ENCODE measurements at regions not wholly inside any gene's neighbourhood (a gene's known extent, or its start where the extent isn't known, plus 50 kb on each side); places are given as distances from the start of the nearest gene placed in this dataset.

- H3K9me1 ChIP-seq (ENCODE audit: control insufficient read depth, insufficient read depth, low read length): no peaks in the 10 kb centered on the region
- DNase-seq (ENCODE audit: extremely low read depth in 1 of 4, low spot score in 3 of 4): no peak
- no peaks in the 10 kb centered on the region for H3K36me3 ChIP-seq (ENCODE audit: control insufficient read depth, insufficient read depth, low read length)
Measured at GRCh38 chr19:7418596-7418995, 69.9 kb downstream of the ARHGEF18 start.

More at GRCh38 chr19:7418596-7418995, 69.9 kb downstream of the ARHGEF18 start:
- TF ChIP-seq ZSCAN29 (IDR thresholded peaks at IDR 0.05): no peak
- no peak for TF ChIP-seq POLR2B (IDR thresholded peaks at IDR 0.05; ENCODE audit: low read depth, partially characterized antibody)
- TF ChIP-seq ARID3A (IDR thresholded peaks at IDR 0.05; ENCODE audit: borderline replicate concordance, low read depth, low read length): no peak
- TF ChIP-seq ZSCAN32 (CRISPR knock-in tag; IDR thresholded peaks at IDR 0.05): no peak
- TF ChIP-seq MAX (CRISPR knock-in tag; IDR thresholded peaks at IDR 0.05): no peak
- TF ChIP-seq PCBP1 (IDR thresholded peaks at IDR 0.05; ENCODE audit: low read depth, low read length, poor library complexity, severe bottlenecking): no peak
- no peak for TF ChIP-seq E2F5 (CRISPR knock-in tag; IDR thresholded peaks at IDR 0.05)
- no peak for TF ChIP-seq ZNF586 (CRISPR knock-in tag; conservative IDR thresholded peaks at IDR 0.05)
- TF ChIP-seq SMC3 (conservative IDR thresholded peaks at IDR 0.05; ENCODE audit: insufficient read depth, low read depth, low read length): no peak
- no peak for TF ChIP-seq KDM5B (IDR thresholded peaks at IDR 0.05; ENCODE audit: insufficient replicate concordance, low read depth, low read length)
- BruUV-seq (replicated peaks): no TSS peak
- Histone ChIP-seq H3K9ac (ENCODE audit: insufficient read depth in 1 of 2, low read depth in 2 of 2, low read length in 2 of 2) (0 out of 4 replicates have a peak overlapping the region, but pooled peaks of 1 of the 2 experiments have one; percentile 7), H4K20me1 (replicated peaks; ENCODE audit: control insufficient read depth, insufficient read depth, low read length) (peaks cover 20% of the 10 kb centered on the region; the same call in 1 of the 2 replicates), H3K4me3 (no peak overlapping the region), H3K27me3 (ENCODE audit: control insufficient read depth in 2 of 2, insufficient read depth in 2 of 2, low read length in 2 of 2) (no peaks in the 10 kb centered on the region), H3K27ac (ENCODE audit: extremely low read depth, low read depth, low read length) (no peak overlapping the region), H3K4me2 (ENCODE audit: insufficient read depth, low read length) (no peak overlapping the region), H3K9me3 (replicated peaks; ENCODE audit: control insufficient read depth, insufficient read depth, low read depth, low read length) (no peaks in the 10 kb centered on the region), H3K4me1 (replicated peaks in 1 of 2; ENCODE audit: control insufficient read depth in 2 of 2, insufficient read depth in 2 of 2, low read length in 2 of 2) (peaks cover 4 to 14% of the 10 kb centered on the region in 2 experiments; a peak in 4 of 5 replicates), H2AFZ (ENCODE audit: low read depth, low read length) (no peak overlapping the region), H3K79me2 (ENCODE audit: control insufficient read depth, insufficient read depth, low read length) (no peaks in the 10 kb centered on the region)
- POLR2A ChIA-PET: no interaction called here
- no peak for ATAC-seq
- no peak for FAIRE-seq
- in situ Hi-C loops (cut with MboI): no loop called here
- CTCF ChIA-PET (ENCODE audit: low intra/inter-chr PET ratio): no interaction called here
- 56% methylated on average over 7 of the region's 9 CpGs for WGBS (ENCODE audit: insufficient coverage, low coverage, missing lambda C conversion rate)
- intact Hi-C loops (cut with micrococcal nuclease): no loop called here
